H9 (cell line): ENCODE measurements at regions not wholly inside any gene's neighbourhood (a gene's known extent, or its start where the extent isn't known, plus 50 kb on each side); places are given as distances from the start of the nearest gene placed in this dataset.

Experiments
- DNase-seq: peaks from one replicate; pipeline ENCODE4 v3.0.0-alpha.2; 2017
- H2AFZ ChIP-seq: one replicate; pipeline ENCODE4 v1.6.1; 2013; ENCODE audit warnings: mild to moderate bottlenecking, low read length, control low read depth, moderate library complexity
- H2AK5ac ChIP-seq: 2 replicates; pipeline ENCODE4 v1.6.1; 2013; ENCODE audit warnings: low read length, control low read depth, mixed read lengths; ENCODE audit not compliant: insufficient read length
- H2BK120ac ChIP-seq: one replicate; pipeline ENCODE4 v1.6.1; 2013; ENCODE audit warnings: low read depth, mild to moderate bottlenecking, low read length, control low read depth, inconsistent platforms; ENCODE audit not compliant: poor library complexity, severe bottlenecking
- H2BK12ac ChIP-seq: 2 replicates; pipeline ENCODE4 v1.6.1; 2013; ENCODE audit warnings: low read length, control low read depth, mixed read lengths, low read depth; ENCODE audit not compliant: insufficient read length
- H2BK15ac ChIP-seq: 2 replicates; pipeline ENCODE4 v1.6.1; 2013; ENCODE audit warnings: low read depth, low read length, control low read depth
- H2BK20ac ChIP-seq: one replicate; pipeline ENCODE4 v1.6.1; 2013; ENCODE audit warnings: low read depth, mild to moderate bottlenecking, low read length, control low read depth, inconsistent platforms; ENCODE audit not compliant: poor library complexity, severe bottlenecking
- H2BK5ac ChIP-seq: 2 replicates; pipeline ENCODE4 v1.6.1; 2013; ENCODE audit warnings: low read length, control low read depth, mixed read lengths; ENCODE audit not compliant: insufficient read length
- H3K14ac ChIP-seq: 2 replicates; pipeline ENCODE4 v1.6.1; 2013; ENCODE audit warnings: low read length, control low read depth; ENCODE audit not compliant: insufficient read depth
- H3K18ac ChIP-seq: 2 replicates; pipeline ENCODE4 v1.6.1; 2013; ENCODE audit warnings: low read depth, mild to moderate bottlenecking, mixed read lengths, low read length, control low read depth; ENCODE audit not compliant: insufficient read length
- H3K23ac ChIP-seq: 2 replicates; pipeline ENCODE4 v1.6.1; 2013; ENCODE audit warnings: low read length, control low read depth, mixed read lengths, low read depth; ENCODE audit not compliant: insufficient read length
- H3K23me2 ChIP-seq: 2 replicates; pipeline ENCODE4 v1.6.1; 2013; ENCODE audit warnings: low read depth, mild to moderate bottlenecking, mixed read lengths, low read length, control low read depth; ENCODE audit not compliant: insufficient read length, poor library complexity, severe bottlenecking
- H3K27ac ChIP-seq: 2 replicates; pipeline ENCODE4 v1.5.1; 2013; ENCODE audit warnings: low read length, control low read depth, mixed read lengths, low read depth; ENCODE audit not compliant: insufficient read length
- H3K27me3 ChIP-seq: 2 replicates; pipeline ENCODE4 v1.6.1; 2013; ENCODE audit warnings: low read length, control low read depth, inconsistent platforms; ENCODE audit not compliant: insufficient read depth
- H3K4ac ChIP-seq: 2 replicates; pipeline ENCODE4 v1.6.1; 2013; ENCODE audit warnings: low read depth, mild to moderate bottlenecking, control low read depth, inconsistent platforms, low read length, moderate library complexity
- H3K4me1 ChIP-seq: 2 replicates; pipeline ENCODE4 v1.6.1; 2013; ENCODE audit warnings: low read length, control low read depth, inconsistent platforms; ENCODE audit not compliant: insufficient read depth
- H3K4me2 ChIP-seq: 2 replicates; pipeline ENCODE4 v1.6.1; 2013; ENCODE audit warnings: low read length, control low read depth, mixed read lengths; ENCODE audit not compliant: insufficient read length, insufficient read depth
- H3K56ac ChIP-seq: 2 replicates; pipeline ENCODE4 v1.6.1; 2013; ENCODE audit warnings: low read depth, mild to moderate bottlenecking, mixed read lengths, low read length, control low read depth; ENCODE audit not compliant: insufficient read length
- H3K79me1 ChIP-seq: 2 replicates; pipeline ENCODE4 v1.6.1; 2013; ENCODE audit warnings: low read depth, mild to moderate bottlenecking, moderate library complexity, low read length, control low read depth, inconsistent platforms; ENCODE audit not compliant: insufficient read depth, poor library complexity, severe bottlenecking
- H3K79me2 ChIP-seq: 2 replicates; pipeline ENCODE4 v1.6.1; 2013; ENCODE audit warnings: low read length, control low read depth, inconsistent platforms; ENCODE audit not compliant: insufficient read depth
- H3K9ac ChIP-seq: 2 replicates; pipeline ENCODE4 v1.6.1; 2013; ENCODE audit warnings: low read length, control low read depth, mixed read lengths; ENCODE audit not compliant: insufficient read length; ENCODE audit errors: extremely low read depth
- H3K9me3 ChIP-seq: one replicate; pipeline ENCODE4 v1.6.1; 2013; ENCODE audit warnings: low read depth, low read length, inconsistent platforms; ENCODE audit not compliant: control insufficient read depth
- H3T11ph ChIP-seq: one replicate; pipeline ENCODE4 v1.6.1; 2013; ENCODE audit warnings: mild to moderate bottlenecking, low read length, control low read depth, inconsistent platforms
- H4K20me1 ChIP-seq: one replicate; pipeline ENCODE4 v1.6.1; 2013; ENCODE audit not compliant: control insufficient read depth, insufficient read length, insufficient read depth
- H4K5ac ChIP-seq: 2 replicates; pipeline ENCODE4 v1.6.1; 2013; ENCODE audit warnings: low read depth, mild to moderate bottlenecking, mixed read lengths, low read length, control low read depth; ENCODE audit not compliant: insufficient read length
- H4K8ac ChIP-seq: replicated peaks from 2 replicates; pipeline ENCODE4 v1.6.1; 2013; ENCODE audit warnings: low read length, control low read depth, mixed read lengths, low read depth; ENCODE audit not compliant: insufficient read length
- H4K91ac ChIP-seq: 2 replicates; pipeline ENCODE4 v1.6.1; 2013; ENCODE audit warnings: low read depth, mild to moderate bottlenecking, moderate library complexity, mixed read lengths, low read length, control low read depth; ENCODE audit not compliant: insufficient read length
- H3K27ac Mint-ChIP-seq, 3 experiments: 2 replicates in 2 of 3; 3 replicates in 1 of 3; pipeline ENCODE4 v1.8.0; 2020 to 2021; ENCODE audit warnings: mixed read lengths in 3 of 3, mild to moderate bottlenecking in 1 of 3, moderate library complexity in 1 of 3
- H3K27me3 Mint-ChIP-seq: 2 replicates; pipeline ENCODE4 v1.8.0; 2021; ENCODE audit warnings: low read depth, mild to moderate bottlenecking, moderate library complexity, mixed read lengths
- H3K36me3 Mint-ChIP-seq, 3 experiments: 2 replicates in 2 of 3; 3 replicates in 1 of 3; pipeline ENCODE4 v1.8.0; 2020 to 2021; ENCODE audit warnings: low read depth in 3 of 3, mixed read lengths in 3 of 3; ENCODE audit not compliant: insufficient read depth in 1 of 3
- H3K4me1 Mint-ChIP-seq, 2 experiments: 2 replicates each; pipeline ENCODE4 v1.8.0; 2020; ENCODE audit warnings: mixed read lengths in 2 of 2
- H3K4me3 Mint-ChIP-seq, 2 experiments: 2 replicates in 1 of 2; 3 replicates in 1 of 2; pipeline ENCODE4 v1.8.0; 2020 to 2021; ENCODE audit warnings: mild to moderate bottlenecking in 2 of 2, mixed read lengths in 2 of 2, moderate library complexity in 1 of 2
- H3K9me3 Mint-ChIP-seq, 2 experiments: 2 replicates in 1 of 2; 3 replicates in 1 of 2; pipeline ENCODE4 v1.8.0; 2020; ENCODE audit warnings: mild to moderate bottlenecking in 2 of 2, mixed read lengths in 2 of 2, moderate library complexity in 1 of 2
- CTCF ChIP-seq: fragments of 200-600 bp; sonication (generic); conservative IDR thresholded peaks from 3 replicates; pipeline ENCODE4 v1.8.0; 2021; ENCODE audit warnings: antibody characterized with exemption, mild to moderate bottlenecking
- WGBS: extraction: QIAGEN DNeasy Blood & Tissue Kit; methylation state at CpG from one replicate; pipeline ENCODE4 v1.1.7; 2013; ENCODE audit warnings: missing lambda C conversion rate, low lambda C conversion rate, mixed read lengths; ENCODE audit not compliant: insufficient read length; ENCODE audit errors: extremely low coverage; 5-methylcytosine and 5-hydroxymethylcytosine counted together

- Mint-ChIP-seq H3K36me3 (no peaks in the 10 kb centered on the region), H3K27ac (no peak overlapping the region), H3K9me3 (no peaks in the 10 kb centered on the region), H3K4me3 (no peak overlapping the region), H3K27me3 (no peaks in the 10 kb centered on the region), H3K4me1 (peaks cover 5% of the 10 kb centered on the region in 2 experiments; a peak in 2 of 4 replicates)
- no peak overlapping the region for H3K4ac ChIP-seq
- TF ChIP-seq CTCF = no peak
- H3T11ph ChIP-seq = no peak overlapping the region
- H4K8ac ChIP-seq = no peak overlapping the region
- no peak overlapping the region for H2AK5ac ChIP-seq
- no peak for DNase-seq
- H4K5ac ChIP-seq = no peak overlapping the region
- no peaks in the 10 kb centered on the region for H3K27me3 ChIP-seq
- no peaks in the 10 kb centered on the region for H3K79me1 ChIP-seq
- H3K56ac ChIP-seq = no peak overlapping the region
- no peaks in the 10 kb centered on the region; the same call in 1 of the 2 replicates for H3K4me1 ChIP-seq
- WGBS = no CpG with 5 or more reads among the region's 9 CpGs
- H3K79me2 ChIP-seq = no peaks in the 10 kb centered on the region
- H4K20me1 ChIP-seq = no peaks in the 10 kb centered on the region
- no peak overlapping the region for H4K91ac ChIP-seq
- H3K23ac ChIP-seq = no peak overlapping the region
- no peak overlapping the region for H3K4me2 ChIP-seq
- H2BK12ac ChIP-seq = no peak overlapping the region
- H3K14ac ChIP-seq = no peak overlapping the region
- H2BK20ac ChIP-seq = no peak overlapping the region
- H2BK15ac ChIP-seq = no peak overlapping the region
- H2AFZ ChIP-seq = no peak overlapping the region
- no peaks in the 10 kb centered on the region for H3K23me2 ChIP-seq
- no peak overlapping the region for H3K9ac ChIP-seq
- no peak overlapping the region for H3K27ac ChIP-seq
- no peak overlapping the region for H2BK5ac ChIP-seq
- no peak overlapping the region for H3K18ac ChIP-seq
- H3K9me3 ChIP-seq = no peaks in the 10 kb centered on the region
- no peak overlapping the region for H2BK120ac ChIP-seq
These were observed 827.0 kb downstream of the BCL11A start for GRCh38 chr2:59726228-59727120.
